H1 (cell line): ENCODE measurements at regions not wholly inside any gene's neighbourhood (a gene's known extent, or its start where the extent isn't known, plus 50 kb on each side); places are given as distances from the start of the nearest gene placed in this dataset.

ENCODE experiments used
- BCL11A ChIP-seq, 2 experiments: IDR thresholded peaks; one replicate each; pipeline ENCODE4 v1.6.1; 2011; ENCODE audit warnings: low read depth in 2 of 2, low read length in 2 of 2, mild to moderate bottlenecking in 2 of 2
- CBX8 ChIP-seq: fragments of 300-800, 300-1000 bp; sonication (generic); IDR thresholded peaks from 2 replicates; pipeline ENCODE4 v1.7.1; 2016; ENCODE audit warnings: low read depth, low read length, borderline replicate concordance
- RXRA ChIP-seq: IDR thresholded peaks from 2 replicates; pipeline ENCODE4 v1.6.1; 2011; ENCODE audit warnings: low read depth, mild to moderate bottlenecking, low read length, moderate library complexity; ENCODE audit not compliant: insufficient read depth

DNA sequence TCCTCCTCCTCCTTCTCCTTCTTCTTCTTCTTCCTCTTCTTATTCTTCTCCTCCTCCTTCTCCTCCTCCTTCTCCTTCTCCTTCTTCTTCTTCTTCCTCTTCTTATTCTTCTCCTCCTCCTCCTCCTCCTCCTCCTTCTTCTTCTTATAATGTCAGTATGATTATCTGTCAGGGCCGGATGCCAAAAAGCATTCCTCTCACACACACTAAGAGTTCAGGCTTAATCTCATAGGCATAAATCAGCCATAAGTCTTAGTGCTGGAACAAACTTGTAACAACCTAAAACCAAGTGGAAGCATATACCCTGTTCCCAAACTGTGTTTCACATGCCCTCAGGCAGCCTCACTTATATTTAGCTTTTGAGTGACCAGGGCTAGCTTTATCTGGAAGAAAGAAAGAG is 240.3 kb downstream of the LMX1A start (continued):
- TF ChIP-seq RXRA (no peak), BCL11A (IDR thresholded peaks at IDR 0.05; ENCODE audit: low read depth in 2 of 2, low read length in 2 of 2) (no peak), CBX8 (no peak)
- TF ChIP-seq, all 59 proteins: peak for 0
